Mesenchymal stem cell (in vitro differentiated cells and primary cell): ENCODE measurements at regions not wholly inside any gene's neighbourhood (a gene's known extent, or its start where the extent isn't known, plus 50 kb on each side); places are given as distances from the start of the nearest gene placed in this dataset.

Experiments used
- DNase-seq: peaks from one replicate; pipeline ENCODE4 v3.0.0-alpha.2; 2013
- H2AFZ ChIP-seq: one replicate; pipeline ENCODE4 v1.6.1; 2013; ENCODE audit warnings: low read depth, mild to moderate bottlenecking, control low read depth, inconsistent platforms, low read length, moderate library complexity
- H2AK5ac ChIP-seq: 2 replicates; pipeline ENCODE4 v1.6.1; 2013; ENCODE audit warnings: low read length, moderate library complexity, mild to moderate bottlenecking, inconsistent platforms; ENCODE audit not compliant: severe bottlenecking
- H2BK120ac ChIP-seq: one replicate; pipeline ENCODE4 v1.6.1; 2013; ENCODE audit warnings: low read depth, mild to moderate bottlenecking, inconsistent platforms, low read length, moderate library complexity
- H2BK12ac ChIP-seq, 2 experiments: one replicate each; pipeline ENCODE4 v1.6.1; 2013; ENCODE audit warnings: inconsistent platforms in 2 of 2, low read length in 2 of 2, mild to moderate bottlenecking in 2 of 2, moderate library complexity in 2 of 2, control low read depth in 1 of 2
- H2BK15ac ChIP-seq: one replicate; pipeline ENCODE4 v1.6.1; 2013; ENCODE audit warnings: mild to moderate bottlenecking, low read depth, inconsistent platforms; ENCODE audit not compliant: poor library complexity, severe bottlenecking
- H2BK5ac ChIP-seq: 2 replicates; pipeline ENCODE4 v1.6.1; 2013; ENCODE audit warnings: low read depth, mild to moderate bottlenecking, low read length, control low read depth, inconsistent platforms; ENCODE audit not compliant: poor library complexity, severe bottlenecking
- H3K14ac ChIP-seq, 2 experiments: one replicate each; pipeline ENCODE4 v1.6.1; 2013; ENCODE audit warnings: inconsistent platforms in 2 of 2, low read length in 2 of 2, control low read depth in 1 of 2, mild to moderate bottlenecking in 1 of 2, moderate library complexity in 1 of 2
- H3K18ac ChIP-seq, 2 experiments: one replicate each; pipeline ENCODE4 v1.6.1; 2013; ENCODE audit warnings: inconsistent platforms in 2 of 2, low read length in 2 of 2, control low read depth in 1 of 2, low read depth in 1 of 2, mild to moderate bottlenecking in 1 of 2
- H3K23ac ChIP-seq, 2 experiments: one replicate each; pipeline ENCODE4 v1.6.1; 2013; ENCODE audit warnings: inconsistent platforms in 2 of 2, low read length in 2 of 2, mild to moderate bottlenecking in 2 of 2, moderate library complexity in 2 of 2, control low read depth in 1 of 2
- H3K27ac ChIP-seq: 2 replicates; pipeline ENCODE4 v1.5.1; 2013; ENCODE audit warnings: mild to moderate bottlenecking, moderate library complexity, low read length, control low read depth, inconsistent platforms; ENCODE audit not compliant: poor library complexity, severe bottlenecking
- H3K27me3 ChIP-seq, 2 experiments: 2 replicates each; pipeline versions ENCODE4 v1.6.1 to v1.7.0; 2013; ENCODE audit warnings: low read length in 2 of 2, mild to moderate bottlenecking in 2 of 2, moderate library complexity in 2 of 2, control low read depth in 1 of 2, inconsistent platforms in 1 of 2; ENCODE audit not compliant: control insufficient read depth in 1 of 2, insufficient read depth in 1 of 2
- H3K36me3 ChIP-seq, 2 experiments: 2 replicates each; pipeline versions ENCODE4 v1.6.1 to v1.7.0; 2013; ENCODE audit warnings: low read length in 2 of 2, control low read depth in 1 of 2, inconsistent platforms in 1 of 2, low read depth in 1 of 2, mild to moderate bottlenecking in 1 of 2; ENCODE audit not compliant: insufficient read depth in 2 of 2, control insufficient read depth in 1 of 2
- H3K4ac ChIP-seq, 2 experiments: one replicate each; pipeline ENCODE4 v1.6.1; 2013; ENCODE audit warnings: inconsistent platforms in 2 of 2, low read length in 2 of 2, mild to moderate bottlenecking in 2 of 2, moderate library complexity in 2 of 2, control low read depth in 1 of 2, low read depth in 1 of 2
- H3K4me1 ChIP-seq: 2 replicates; pipeline ENCODE4 v1.6.1; 2013; ENCODE audit warnings: low read depth, low read length, control low read depth; ENCODE audit not compliant: control insufficient read depth, insufficient read depth
- H3K4me2 ChIP-seq: 2 replicates; pipeline ENCODE4 v1.6.1; 2013; ENCODE audit warnings: low read length, mild to moderate bottlenecking, inconsistent platforms; ENCODE audit not compliant: poor library complexity, severe bottlenecking
- H3K4me3 ChIP-seq, 2 experiments: 2 replicates each; pipeline versions ENCODE4 v1.5.1 to v1.7.0; 2013; ENCODE audit warnings: low read length in 2 of 2, mild to moderate bottlenecking in 2 of 2, control low read depth in 1 of 2, low read depth in 1 of 2; ENCODE audit not compliant: insufficient read depth in 1 of 2
- H3K79me1 ChIP-seq: replicated peaks from 2 replicates; pipeline ENCODE4 v1.6.1; 2013; ENCODE audit warnings: mild to moderate bottlenecking, control low read depth, low read length, inconsistent platforms; ENCODE audit not compliant: poor library complexity, severe bottlenecking
- H3K9ac ChIP-seq: 2 replicates; pipeline ENCODE4 v1.7.0; 2013; ENCODE audit warnings: mild to moderate bottlenecking, low read length, moderate library complexity
- H3K9me3 ChIP-seq: 2 replicates; pipeline ENCODE4 v1.7.0; 2013; ENCODE audit warnings: mild to moderate bottlenecking, low read length; ENCODE audit not compliant: control insufficient read depth
- H4K8ac ChIP-seq: one replicate; pipeline ENCODE4 v1.6.1; 2013; ENCODE audit warnings: inconsistent platforms, mild to moderate bottlenecking, low read length, moderate library complexity
- H4K91ac ChIP-seq: one replicate; pipeline ENCODE4 v1.6.1; 2013; ENCODE audit warnings: mild to moderate bottlenecking, low read length, inconsistent platforms
- WGBS: methylation state at CpG from one replicate; pipeline ENCODE4 v1.1.7; 2013; ENCODE audit warnings: mixed read lengths; 5-methylcytosine and 5-hydroxymethylcytosine counted together

- Histone ChIP-seq H3K14ac (no peak overlapping the region), H2AFZ (no peak overlapping the region), H2AK5ac (no peak overlapping the region), H2BK15ac (no peak overlapping the region), H3K79me1 (no peaks in the 10 kb centered on the region), H2BK120ac (no peak overlapping the region), H2BK12ac (no peak overlapping the region), H3K36me3 (no peaks in the 10 kb centered on the region), H3K4ac (no peak overlapping the region), H4K91ac (no peak overlapping the region), H3K9ac (no peak overlapping the region), H3K27ac (no peak overlapping the region), H3K18ac (no peak overlapping the region), H3K9me3 (peaks cover 8% of the 10 kb centered on the region), H3K4me2 (no peak overlapping the region), H3K23ac (no peak overlapping the region), H3K27me3 (peaks cover 9 to 22% of the 10 kb centered on the region in 2 experiments), H2BK5ac (no peak overlapping the region), H3K4me3 (no peak overlapping the region), H3K4me1 (no peaks in the 10 kb centered on the region), H4K8ac (no peak overlapping the region)
- WGBS, result 80% methylated on average over 7 of the region's 7 CpGs
- no peak for DNase-seq
Measured at GRCh38 chr13:51027644-51028043, 83.4 kb downstream of the C13orf42 start.

GRCh38 chr13:51026016-51026415, 85.1 kb downstream of the C13orf42 start:
- Histone ChIP-seq H4K8ac (no peak overlapping the region), H2AFZ (no peak overlapping the region), H3K4me3 (no peak overlapping the region), H3K79me1 (no peaks in the 10 kb centered on the region), H3K4me2 (no peak overlapping the region), H3K4me1 (no peaks in the 10 kb centered on the region), H3K23ac (no peak overlapping the region), H3K14ac (no peak overlapping the region), H3K27me3 (peaks cover 9 to 22% of the 10 kb centered on the region in 2 experiments), H2BK15ac (no peak overlapping the region), H4K91ac (no peak overlapping the region), H3K9ac (no peak overlapping the region), H3K18ac (no peak overlapping the region), H2BK5ac (no peak overlapping the region), H2BK12ac (no peak overlapping the region), H3K4ac (no peak overlapping the region), H3K27ac (no peak overlapping the region), H3K9me3 (peaks cover 8% of the 10 kb centered on the region), H3K36me3 (no peaks in the 10 kb centered on the region), H2AK5ac (no peak overlapping the region), H2BK120ac (no peak overlapping the region)
- no peak for DNase-seq
- WGBS, result 86% methylated on average over 7 of the region's 8 CpGs

- Histone ChIP-seq H2BK5ac (no peak overlapping the region), H4K8ac (no peak overlapping the region), H3K4me2 (no peak overlapping the region), H3K4me1 (no peaks in the 10 kb centered on the region), H3K27me3 (peaks cover 9 to 22% of the 10 kb centered on the region in 2 experiments), H2AK5ac (no peak overlapping the region), H2AFZ (no peak overlapping the region), H3K18ac (no peak overlapping the region), H3K9ac (no peak overlapping the region), H2BK12ac (no peak overlapping the region), H3K79me1 (no peaks in the 10 kb centered on the region), H3K4me3 (no peak overlapping the region), H3K27ac (no peak overlapping the region), H3K4ac (no peak overlapping the region), H3K23ac (no peak overlapping the region), H3K9me3 (peaks cover 8% of the 10 kb centered on the region), H2BK120ac (no peak overlapping the region), H4K91ac (no peak overlapping the region), H3K36me3 (no peaks in the 10 kb centered on the region), H3K14ac (no peak overlapping the region), H2BK15ac (no peak overlapping the region)
- 82% methylated on average over 11 of the region's 11 CpGs for WGBS
- DNase-seq, result no peak
Measured at GRCh38 chr13:51025245-51025905, 85.7 kb downstream of the C13orf42 start.

GRCh38 chr13:51021811-51022210, 89.3 kb downstream of the C13orf42 start:
- WGBS, result 94% methylated on average over 3 of the region's 3 CpGs
- H2AK5ac ChIP-seq, result no peak overlapping the region

More at GRCh38 chr13:51021811-51022210, 89.3 kb downstream of the C13orf42 start:
- H2BK5ac ChIP-seq, result no peak overlapping the region
- H2BK120ac ChIP-seq, result no peak overlapping the region
- no peak overlapping the region for H3K4me3 ChIP-seq
- DNase-seq, result no peak
- no peaks in the 10 kb centered on the region for H3K36me3 ChIP-seq
- H3K14ac ChIP-seq, result no peak overlapping the region
- no peak overlapping the region for H3K23ac ChIP-seq
- H3K18ac ChIP-seq, result no peak overlapping the region
- H3K9ac ChIP-seq, result no peak overlapping the region
- H3K4me1 ChIP-seq, result no peaks in the 10 kb centered on the region
- no peak overlapping the region for H3K4ac ChIP-seq
- H3K79me1 ChIP-seq, result no peaks in the 10 kb centered on the region
- no peak overlapping the region for H3K27ac ChIP-seq
- peaks cover 8% of the 10 kb centered on the region for H3K9me3 ChIP-seq
- no peak overlapping the region for H4K8ac ChIP-seq
- no peak overlapping the region for H2AFZ ChIP-seq
- H2BK15ac ChIP-seq, result no peak overlapping the region
- H2BK12ac ChIP-seq, result no peak overlapping the region
- no peak overlapping the region for H3K4me2 ChIP-seq
- H3K27me3 ChIP-seq, result peaks cover 9 to 14% of the 10 kb centered on the region in 2 experiments
- no peak overlapping the region for H4K91ac ChIP-seq
